HG03575 (cell line): ENCODE measurements at regions not wholly inside any gene's neighbourhood (a gene's known extent, or its start where the extent isn't known, plus 50 kb on each side); places are given as distances from the start of the nearest gene placed in this dataset.
A peak's percentile ranks its signal among the peaks of the same experiment; 100 is the strongest.

Experiments
- ATAC-seq: cut with Tn5 transposase; IDR thresholded peaks from one replicate; pipeline ENCODE4 v1.9.1; 2021; ENCODE audit not compliant: unreplicated experiment, insufficient number of reproducible peaks, low FRiP score; ENCODE audit errors: extremely low read depth

DNA sequence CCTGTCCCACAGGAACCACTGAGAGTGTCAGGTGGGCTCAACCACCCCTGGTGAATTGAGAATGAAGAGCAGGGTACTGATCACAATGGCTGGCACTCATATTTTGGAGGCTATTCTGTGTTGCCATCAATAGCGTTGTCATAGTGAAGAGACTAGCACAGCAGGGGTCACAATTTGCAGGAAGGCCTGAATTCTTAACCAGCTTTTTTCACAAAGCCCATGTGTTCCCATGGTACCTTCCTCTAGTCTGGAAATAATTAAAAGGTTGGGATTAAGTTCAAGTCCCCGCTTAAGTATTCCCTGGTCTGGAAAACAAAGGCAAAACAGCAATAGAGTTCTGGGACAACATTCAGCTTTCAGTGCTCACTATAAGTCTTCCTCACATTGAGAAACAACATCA, 1051.7 kb downstream of the C4orf33 start:
- ATAC-seq: no peak

DNA sequence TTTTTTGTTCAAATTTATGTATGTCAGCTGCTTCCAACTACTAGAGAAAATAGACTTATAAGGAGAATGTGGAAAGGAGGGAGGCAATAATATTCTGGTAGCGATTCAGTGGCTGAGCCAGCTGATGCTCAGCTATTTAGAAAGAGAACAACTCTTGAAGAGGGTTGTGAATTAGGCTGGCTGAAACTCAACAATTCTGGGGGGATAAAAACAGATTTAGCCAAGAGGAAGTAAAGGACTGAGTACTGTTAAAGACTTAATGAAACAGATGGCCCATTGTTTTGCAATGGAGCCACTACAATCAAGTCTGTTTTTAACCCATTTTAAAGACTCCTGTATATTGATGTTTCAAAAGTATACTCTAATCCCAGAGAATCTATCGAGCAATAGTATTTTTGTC, 1058.9 kb downstream of the C4orf33 start:
- ATAC-seq: no peak

DNA sequence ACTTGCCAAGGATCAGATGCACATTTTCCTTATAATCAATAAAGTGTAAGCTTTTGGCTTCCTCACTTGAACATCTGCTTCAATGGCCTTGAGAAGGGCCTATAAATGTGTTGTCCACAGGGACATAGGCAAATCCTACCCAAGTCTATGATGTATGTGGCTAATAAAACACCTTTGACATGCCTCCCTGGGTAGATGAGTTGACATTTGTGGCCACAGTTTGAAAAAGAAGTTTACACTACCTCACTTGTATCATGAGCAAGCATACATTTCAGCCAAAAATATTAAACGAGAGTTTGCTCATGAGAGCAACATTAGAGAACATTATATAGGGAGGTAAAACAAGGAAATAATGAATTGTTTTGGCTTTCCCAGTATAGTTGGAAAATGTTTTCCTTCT, 1067.7 kb downstream of the C4orf33 start:
- ATAC-seq: no peak

DNA sequence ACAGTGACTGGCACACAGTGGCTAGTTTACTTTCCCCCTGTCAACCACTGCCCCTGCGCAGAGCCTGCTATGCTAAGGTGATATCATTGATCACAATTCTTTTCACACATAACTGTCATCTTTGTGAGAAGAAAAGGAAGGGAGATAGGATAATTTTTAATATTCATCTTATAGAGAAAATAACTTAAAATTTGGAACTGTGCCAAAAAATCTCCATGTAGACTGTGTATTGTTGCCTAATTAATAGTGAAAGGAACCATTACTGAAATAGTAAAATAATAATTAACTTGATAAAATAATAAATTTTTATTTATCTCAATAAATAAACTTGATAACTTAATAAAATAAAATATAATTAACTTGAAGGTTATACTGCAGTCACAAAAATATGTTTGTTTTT, 1069.4 kb downstream of the C4orf33 start:
- ATAC-seq: no peak

DNA sequence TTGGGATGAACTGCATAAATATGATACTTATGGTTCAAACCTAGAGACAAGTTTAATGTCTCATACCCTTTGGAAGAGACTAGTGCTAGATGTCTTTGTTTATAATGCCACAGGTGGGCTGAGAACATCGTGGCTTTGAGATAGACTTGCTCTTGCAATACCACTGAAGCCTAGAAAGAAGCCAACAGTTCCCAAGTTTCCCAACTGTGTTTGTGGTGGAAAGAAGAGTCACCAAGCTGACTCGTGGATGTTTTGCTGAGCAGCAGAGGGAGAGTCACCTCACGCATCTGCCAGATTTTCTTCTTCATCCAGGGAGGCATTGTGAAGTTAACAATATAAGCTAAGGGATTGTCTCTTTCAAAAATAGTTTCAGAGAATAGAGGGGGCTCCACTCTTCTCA, 1076.2 kb downstream of the C4orf33 start:
- ATAC-seq: no peak

DNA sequence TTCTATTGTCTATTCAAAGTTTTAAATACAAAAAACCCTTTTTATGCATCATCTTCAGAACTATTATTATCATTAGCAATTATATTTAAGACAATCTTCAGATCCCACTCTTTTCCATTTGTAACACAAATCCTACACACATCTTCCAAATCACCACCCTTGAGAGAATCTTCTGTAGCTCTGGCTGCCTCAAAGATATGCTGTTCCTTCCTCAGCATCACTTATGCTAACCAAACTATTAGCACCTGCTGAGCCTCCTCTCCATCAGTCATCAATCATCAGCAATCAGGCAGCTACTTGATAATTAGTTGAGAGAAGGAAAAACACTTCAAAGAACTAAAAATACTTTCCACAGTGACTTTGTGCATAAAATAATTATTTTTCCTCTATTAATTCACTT, 1082.2 kb downstream of the C4orf33 start:
- no peak for ATAC-seq

DNA sequence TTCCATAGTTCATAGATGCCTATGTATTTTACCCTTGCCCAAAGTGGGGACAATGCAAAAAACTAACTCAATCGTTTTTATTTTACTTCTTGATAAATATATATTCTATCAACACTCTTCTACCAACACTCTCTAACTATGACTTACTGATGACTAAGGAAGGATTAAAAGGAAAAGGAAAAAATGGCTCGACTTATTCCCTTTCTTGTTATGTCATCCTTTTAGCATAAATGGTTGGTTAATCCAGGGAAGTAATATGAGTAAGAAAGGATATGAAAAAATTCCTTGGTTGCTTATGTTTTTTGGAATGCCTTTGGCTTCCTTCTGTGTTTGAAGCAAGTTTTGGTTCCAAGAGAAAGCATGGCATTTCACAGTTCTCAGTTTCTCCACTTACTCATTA, 1087.1 kb downstream of the C4orf33 start:
- ATAC-seq: no peak

DNA sequence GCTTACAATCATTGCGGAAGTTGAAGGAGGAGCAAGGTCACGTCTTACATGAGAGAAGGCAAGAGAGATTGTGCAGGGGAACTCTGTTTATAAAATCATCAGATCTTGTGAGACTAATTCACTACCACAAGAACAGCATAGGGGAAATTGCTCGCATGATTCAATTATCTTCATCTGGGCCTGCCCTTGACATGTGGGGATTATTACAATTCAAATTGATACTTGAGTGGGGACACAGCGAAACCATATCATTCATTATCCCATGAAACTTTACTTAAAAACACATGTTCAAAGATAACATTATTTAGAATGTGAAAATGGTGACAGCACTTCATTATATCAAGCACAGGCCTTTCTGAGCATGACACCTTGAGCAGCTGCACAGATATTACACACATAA, 1087.8 kb downstream of the C4orf33 start:
- no peak for ATAC-seq

DNA sequence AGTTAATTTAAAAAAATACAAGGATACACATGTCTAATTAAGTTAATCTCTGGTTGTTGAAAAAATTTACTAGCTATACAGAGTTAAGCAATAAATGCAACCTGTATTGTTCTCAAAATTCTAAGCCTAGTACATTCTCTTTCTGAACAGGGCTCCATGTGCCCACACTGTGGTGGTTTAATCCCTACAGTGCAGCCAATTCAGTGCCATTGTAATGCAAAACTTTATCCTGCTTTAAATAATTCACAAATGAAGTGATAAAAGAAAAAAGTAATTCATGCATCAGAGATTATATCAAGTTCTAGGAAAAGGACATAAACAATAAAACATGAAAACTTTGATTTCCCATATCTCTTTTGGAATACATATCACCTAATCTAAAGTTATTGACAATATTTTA, 1089.2 kb downstream of the C4orf33 start:
- ATAC-seq: no peak

DNA sequence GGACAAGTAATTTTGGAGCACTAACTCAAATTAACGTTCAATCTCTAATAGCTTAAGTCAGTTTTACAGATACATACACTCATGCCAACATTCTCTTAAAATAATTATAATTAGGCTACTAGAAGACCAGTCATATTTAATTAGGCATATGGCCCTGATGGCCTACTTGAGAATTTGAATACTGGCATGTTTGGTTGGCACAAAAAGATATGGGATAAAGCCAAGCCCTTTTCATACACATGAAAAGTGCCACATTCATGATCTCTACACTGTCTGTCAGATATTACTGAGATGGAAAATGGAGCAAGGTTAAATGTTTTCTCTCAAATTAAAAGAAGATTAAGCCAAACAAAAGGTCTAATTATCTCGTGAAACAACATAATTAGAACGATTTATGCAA, 1091.0 kb downstream of the C4orf33 start:
- no peak for ATAC-seq

DNA sequence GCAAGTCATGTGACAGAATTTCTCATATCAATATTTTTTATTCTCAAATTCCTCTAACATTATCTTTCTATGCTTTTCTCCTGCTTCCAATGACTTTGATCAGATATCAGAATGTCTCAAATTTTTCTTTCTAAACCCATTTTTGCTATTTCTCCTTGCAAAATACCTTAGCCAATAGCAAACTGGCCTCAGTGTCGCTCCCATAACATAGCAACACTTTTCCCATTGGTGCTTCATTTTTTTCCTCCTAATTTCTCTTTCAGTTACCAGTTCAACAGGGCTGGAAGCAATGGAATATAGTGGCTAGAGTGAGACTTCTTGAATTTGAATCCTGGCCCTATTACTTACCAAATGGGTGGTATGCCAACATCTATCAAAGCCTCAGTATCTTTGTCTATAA, 1091.6 kb downstream of the C4orf33 start:
- no peak for ATAC-seq

DNA sequence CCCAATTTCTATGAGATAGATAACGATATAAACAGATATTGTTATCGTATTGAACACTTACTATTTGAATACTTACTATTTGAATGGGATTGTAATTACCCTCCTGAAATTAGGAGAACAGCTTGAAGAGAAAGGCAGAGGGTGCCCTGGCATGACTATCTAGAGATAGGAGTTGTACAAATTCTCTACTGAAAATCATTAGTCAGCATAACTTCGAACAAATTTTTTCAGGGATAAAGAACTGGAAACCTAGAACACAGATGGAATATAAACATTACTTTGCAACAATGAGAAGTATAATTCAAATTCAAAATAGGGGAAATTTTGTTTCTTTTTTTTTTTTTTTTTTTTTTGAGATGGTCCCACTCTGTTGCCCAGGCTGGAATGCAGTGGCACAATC, 1096.8 kb downstream of the C4orf33 start:
- no peak for ATAC-seq

DNA sequence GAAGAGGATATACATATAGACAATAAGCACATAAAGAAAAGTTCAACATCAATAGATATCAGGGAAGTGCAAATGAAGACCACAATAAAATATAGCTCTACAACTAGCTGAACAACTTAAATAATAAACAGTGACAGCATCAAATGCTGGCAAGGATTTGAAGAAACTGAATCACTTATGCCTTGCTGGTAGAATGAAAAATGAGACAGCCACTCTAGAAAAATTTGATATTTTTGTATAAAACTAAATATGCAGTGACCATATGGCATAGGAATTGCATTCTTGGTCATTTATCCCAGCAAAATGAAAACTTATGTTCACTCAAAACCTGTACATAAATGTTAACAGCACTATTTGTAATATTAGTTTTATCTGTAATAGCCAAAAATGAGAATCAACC, 1102.0 kb downstream of the C4orf33 start:
- no peak for ATAC-seq

DNA sequence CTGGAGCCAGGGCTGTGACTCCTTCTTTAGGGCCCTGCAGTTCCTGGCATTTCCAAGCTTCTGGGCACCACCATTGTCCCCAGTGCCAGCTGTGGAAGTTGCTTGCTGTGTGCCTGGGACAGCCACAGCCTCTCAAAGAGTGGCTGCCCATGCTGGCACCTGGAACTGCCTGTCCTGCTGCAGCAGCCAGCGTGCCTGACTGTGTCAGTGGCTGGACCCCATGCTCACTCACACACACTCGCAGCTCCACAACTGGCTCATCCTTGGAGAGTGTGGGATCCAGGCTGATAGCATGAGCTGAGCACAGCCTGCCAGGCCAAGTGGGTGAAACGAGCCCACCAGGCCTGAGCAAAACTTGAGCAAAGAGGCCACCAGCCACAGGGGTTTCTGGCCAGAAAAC, 1107.6 kb downstream of the C4orf33 start:
- ATAC-seq: no peak

DNA sequence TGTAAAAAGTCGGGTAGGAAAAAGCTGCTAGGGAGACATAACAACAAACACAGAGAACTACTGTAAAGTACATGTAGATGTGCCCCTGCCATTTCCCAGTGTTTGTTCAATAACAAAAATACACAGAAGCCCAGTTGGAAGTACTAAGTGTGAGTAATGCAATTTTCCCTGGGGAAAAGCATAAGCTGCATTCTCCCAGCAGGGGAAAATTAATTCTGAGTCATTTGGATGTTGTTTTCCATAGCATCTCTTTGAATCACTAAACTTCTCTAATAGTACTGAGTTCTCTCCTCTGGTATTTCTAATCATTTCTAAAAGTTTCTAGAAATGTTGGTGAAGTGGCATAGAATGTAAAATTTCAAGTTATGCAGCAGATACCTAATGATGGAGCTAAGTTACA, 1114.9 kb downstream of the C4orf33 start:
- no peak for ATAC-seq

DNA sequence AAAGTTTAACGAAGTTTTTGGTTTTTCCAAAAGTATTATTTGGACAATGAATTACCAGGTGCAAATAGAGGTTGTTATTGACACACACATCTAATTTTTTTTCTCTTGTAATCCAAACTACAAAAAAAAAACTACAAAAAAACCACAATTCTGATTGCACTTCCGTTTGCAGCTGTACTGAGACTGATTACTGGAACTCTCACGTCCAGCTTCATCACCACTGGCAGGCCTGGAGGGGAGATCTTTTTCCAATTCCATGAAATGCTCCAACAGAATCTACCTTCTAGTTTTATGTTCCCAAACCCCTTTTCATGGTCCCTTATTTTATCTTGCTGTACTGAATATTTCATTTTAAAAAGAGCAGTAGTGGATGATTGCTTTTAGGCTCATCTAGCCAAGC, 1118.3 kb downstream of the C4orf33 start:
- no peak for ATAC-seq

DNA sequence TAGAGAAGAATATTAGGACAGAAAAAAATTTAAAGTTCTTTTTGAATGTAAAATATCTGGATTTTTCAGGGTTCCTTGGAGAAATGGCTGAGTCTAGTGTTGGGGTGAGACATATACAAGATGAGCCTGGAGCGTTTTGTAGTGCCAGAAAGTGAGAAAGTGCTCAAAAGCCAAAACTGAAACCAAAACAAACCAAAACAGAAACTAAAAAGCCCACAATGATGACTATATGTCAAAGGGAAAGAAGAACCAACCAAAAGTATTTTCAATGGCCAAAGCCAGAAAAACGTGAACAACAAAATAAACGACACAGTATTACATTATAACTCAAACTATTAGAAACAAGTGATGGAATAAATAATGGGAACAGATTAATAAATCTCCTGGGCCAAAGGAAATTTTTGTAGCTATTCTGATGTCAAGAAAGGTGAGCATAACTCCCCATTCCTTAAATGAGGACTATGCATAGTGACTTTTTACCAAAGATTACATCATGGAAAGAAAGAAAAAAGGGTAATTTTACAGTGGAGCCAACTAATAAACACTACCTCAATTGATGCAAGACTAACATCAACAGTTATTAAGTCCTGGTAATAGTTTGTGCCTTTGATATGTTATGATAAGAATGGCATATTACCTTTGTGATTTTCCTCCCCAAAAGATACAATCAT, 1137.6 kb downstream of the C4orf33 start:
- ATAC-seq: peak; percentile 98

DNA sequence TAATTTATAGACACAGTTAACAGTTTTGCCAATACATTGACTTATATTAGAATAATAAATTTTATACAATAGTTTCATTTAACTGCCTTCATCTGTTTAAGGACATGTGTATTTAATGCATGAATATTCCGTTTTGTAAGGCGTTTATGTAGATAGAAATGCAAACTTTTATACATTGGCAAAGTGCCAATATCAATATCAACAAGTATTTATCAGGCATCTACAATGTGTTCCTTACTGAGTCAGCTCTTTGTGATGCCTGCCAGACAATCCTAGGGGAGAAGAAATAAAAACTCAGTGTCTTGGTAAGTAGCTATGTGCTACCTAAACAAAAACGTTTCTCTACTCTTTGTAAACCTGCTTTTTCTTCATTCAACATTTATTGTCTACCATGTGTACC, 1142.2 kb downstream of the C4orf33 start:
- ATAC-seq: no peak

DNA sequence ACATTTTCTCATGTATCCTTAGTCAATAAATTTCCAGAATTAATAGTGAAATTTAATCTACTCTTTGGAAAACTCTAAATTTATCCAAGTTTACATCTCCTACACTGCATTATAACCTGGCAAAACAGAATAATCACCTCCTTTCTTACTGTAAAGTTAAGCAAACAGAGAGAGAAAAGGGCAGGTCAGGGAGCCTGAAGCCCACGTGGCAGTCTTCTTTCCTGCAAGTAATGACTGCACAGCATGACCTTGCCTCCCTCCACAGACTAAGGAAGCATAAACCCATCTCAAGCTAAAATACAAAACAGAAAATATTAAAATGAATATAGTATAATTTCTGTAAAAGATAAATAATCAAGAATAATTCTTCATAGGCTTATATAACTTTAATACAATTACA, 1153.0 kb downstream of the C4orf33 start:
- no peak for ATAC-seq

DNA sequence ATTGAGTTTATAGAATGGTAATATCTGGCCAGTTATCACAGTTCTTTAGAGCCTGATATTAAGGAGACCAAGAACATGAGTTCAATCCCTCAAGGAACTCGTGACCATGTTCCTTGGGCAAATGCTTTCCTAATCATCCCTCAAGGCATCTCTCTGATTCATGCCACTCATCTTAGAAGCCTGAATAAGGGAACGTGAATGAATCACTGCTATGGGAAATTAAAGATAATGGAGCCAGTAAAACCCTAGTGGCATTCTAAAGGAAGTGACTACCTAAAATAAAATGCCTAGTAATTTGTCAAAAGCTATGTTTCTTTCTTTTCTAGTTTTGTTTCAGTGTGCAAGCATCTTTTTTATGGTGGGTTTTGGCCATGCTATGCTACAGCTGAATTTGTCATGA, 1161.3 kb downstream of the C4orf33 start:
- no peak for ATAC-seq

DNA sequence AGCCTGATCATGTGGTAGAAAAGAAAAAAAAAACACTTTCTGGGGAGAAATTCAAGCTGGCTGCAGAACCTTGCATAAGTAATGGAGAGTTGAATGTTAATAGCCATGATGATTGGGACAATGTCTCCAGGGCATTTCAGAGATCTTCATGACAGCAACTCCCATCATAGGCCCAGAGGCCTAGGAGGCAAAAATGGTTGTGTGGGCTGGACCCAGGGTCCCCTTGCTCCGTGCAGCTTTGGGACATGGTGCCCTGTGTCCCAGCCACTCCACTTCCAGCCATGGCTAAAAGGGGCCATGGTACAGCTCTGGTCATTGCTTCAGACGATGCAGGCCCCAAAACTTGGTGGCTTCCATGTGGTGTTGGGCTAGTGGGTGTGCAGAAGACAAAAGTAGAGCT, 1170.9 kb downstream of the C4orf33 start:
- no peak for ATAC-seq

DNA sequence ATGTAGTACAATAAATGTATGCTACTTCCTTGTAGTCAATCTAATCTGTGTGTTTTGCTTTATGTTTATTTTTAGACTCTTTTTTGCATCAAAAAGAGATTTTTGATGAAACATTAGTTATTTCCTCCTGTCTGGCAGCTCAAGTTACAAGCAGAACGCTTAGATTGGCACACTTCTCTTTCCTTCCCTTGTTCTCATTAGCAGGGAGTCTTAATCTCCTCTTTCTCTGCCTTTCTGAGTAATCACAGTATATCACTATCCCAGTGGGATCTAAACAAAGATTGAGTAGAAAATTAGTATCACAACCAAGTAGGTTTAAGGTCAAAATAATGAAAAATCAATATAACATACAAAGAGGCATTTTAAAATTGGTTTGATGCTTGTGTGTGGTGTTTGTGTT, 1192.6 kb downstream of the C4orf33 start:
- no peak for ATAC-seq
